H1 (cell line): ENCODE measurements at regions not wholly inside any gene's neighbourhood (a gene's known extent, or its start where the extent isn't known, plus 50 kb on each side); places are given as distances from the start of the nearest gene placed in this dataset.
"Not testable (repeated sequence)": the region's sequence is repeated elsewhere in the genome, so short reads cannot be mapped to it uniquely, and the experiment has no call there.

Experiments
- CTCF ChIA-PET: fragments of 300-600 bp; sonication (Branson Sonifier 250); formaldehyde crosslinking; loops from one replicate; lab custom pipeline; 2021; ENCODE audit not compliant: partially characterized antibody; lab: Charles Lee
- POLR2A ChIA-PET: fragments of 300-600 bp; sonication (Branson Sonifier 250); formaldehyde crosslinking; loops from one replicate; lab custom pipeline; 2021; ENCODE audit warnings: inconsistent platforms; ENCODE audit not compliant: partially characterized antibody; lab: Charles Lee
- DNase-seq, 2 experiments: peaks; one replicate each; pipeline versions ENCODE4 v3.0.0 to v3.0.0-alpha.2; 2010 to 2022; ENCODE audit warnings: low spot score in 2 of 2, low read depth in 1 of 2, mixed read lengths in 1 of 2
- FAIRE-seq: peaks from 2 replicates; lab custom pipeline; 2011; peaks lifted over from hg19 to GRCh38; lab: Jason Lieb, UNC
- H2AFZ ChIP-seq: 2 replicates; pipeline ENCODE4 v1.8.1; 2012; ENCODE audit warnings: low read length, inconsistent platforms
- H2AK5ac ChIP-seq: 2 replicates; pipeline ENCODE4 v1.6.1; 2013; ENCODE audit warnings: low read depth, low read length
- H2BK120ac ChIP-seq: replicated peaks from 2 replicates; pipeline ENCODE3; 2013; ENCODE audit warnings: low read depth, low read length, inconsistent platforms
- H2BK12ac ChIP-seq: 2 replicates; pipeline ENCODE4 v1.6.1; 2013; ENCODE audit warnings: low read depth, low read length
- H2BK15ac ChIP-seq: 2 replicates; pipeline ENCODE4 v1.6.1; 2013; ENCODE audit warnings: low read length
- H2BK20ac ChIP-seq: 2 replicates; pipeline ENCODE4 v1.6.1; 2013; ENCODE audit warnings: low read length
- H2BK5ac ChIP-seq: 2 replicates; pipeline ENCODE4 v1.6.1; 2013; ENCODE audit warnings: low read depth, low read length
- H3K14ac ChIP-seq: 2 replicates; pipeline ENCODE4 v1.6.1; 2013; ENCODE audit warnings: inconsistent platforms; ENCODE audit not compliant: insufficient read length
- H3K18ac ChIP-seq: 2 replicates; pipeline ENCODE4 v1.6.1; 2013; ENCODE audit warnings: low read length; ENCODE audit errors: extremely low read depth
- H3K23ac ChIP-seq: 2 replicates; pipeline ENCODE4 v1.6.1; 2013; ENCODE audit warnings: inconsistent platforms; ENCODE audit not compliant: insufficient read length
- H3K23me2 ChIP-seq: 2 replicates; pipeline ENCODE4 v1.6.1; 2013; ENCODE audit warnings: low read depth, low read length
- H3K27ac ChIP-seq: 2 replicates; pipeline ENCODE4 v1.6.1; 2011; ENCODE audit warnings: low read depth, low read length, inconsistent platforms
- H3K27me3 ChIP-seq, 4 experiments: replicated peaks in 1 of 4; 1 replicate in 1 of 4; 2 replicates in 3 of 4; pipeline versions ENCODE4 v1.6.1 to v1.8.1; 2011 to 2013; ENCODE audit warnings: low read length in 3 of 4, mild to moderate bottlenecking in 3 of 4, inconsistent platforms in 2 of 4, mixed read lengths in 2 of 4, moderate library complexity in 1 of 4; ENCODE audit not compliant: control insufficient read depth in 3 of 4, insufficient read depth in 3 of 4; ENCODE audit errors: extremely low read depth in 1 of 4
- H3K36me3 ChIP-seq, 4 experiments: 2 replicates each; pipeline versions ENCODE4 v1.6.1 to v1.8.1; 2011 to 2013; ENCODE audit warnings: mild to moderate bottlenecking in 4 of 4, low read length in 3 of 4, moderate library complexity in 2 of 4, control low read depth in 1 of 4, inconsistent platforms in 1 of 4; ENCODE audit not compliant: insufficient read depth in 4 of 4, control insufficient read depth in 2 of 4
- H3K4ac ChIP-seq: replicated peaks from 2 replicates; pipeline ENCODE3; 2013; ENCODE audit warnings: low read length, low read depth, mixed read lengths, inconsistent platforms; ENCODE audit not compliant: insufficient read length
- H3K4me1 ChIP-seq, 4 experiments: replicated peaks in 1 of 4; 1 replicate in 1 of 4; 2 replicates in 3 of 4; pipeline versions ENCODE4 v1.6.1 to v1.8.1; 2011 to 2013; ENCODE audit warnings: low read length in 3 of 4, inconsistent platforms in 2 of 4, mixed read lengths in 1 of 4; ENCODE audit not compliant: insufficient read depth in 4 of 4, control insufficient read depth in 3 of 4
- H3K4me2 ChIP-seq, 2 experiments: 2 replicates each; pipeline versions ENCODE4 v1.6.1 to v1.8.1; 2011 to 2013; ENCODE audit warnings: low read depth in 2 of 2, low read length in 2 of 2, control low read depth in 1 of 2, inconsistent platforms in 1 of 2, mild to moderate bottlenecking in 1 of 2; ENCODE audit not compliant: insufficient read depth in 1 of 2
- H3K4me3 ChIP-seq, 4 experiments: fragments of 200-600, 300-600 bp in 1 of 4; sonication (generic), shearing (Covaris generic), sonication (Bioruptor Twin) in 1 of 4; 2 replicates each; pipeline versions ENCODE4 v1.5.1 to v1.8.1; 2011 to 2016; ENCODE audit warnings: low read length in 4 of 4, low read depth in 3 of 4, control low read depth in 2 of 4, inconsistent platforms in 2 of 4, mild to moderate bottlenecking in 2 of 4, mixed read lengths in 1 of 4, moderate library complexity in 1 of 4; ENCODE audit not compliant: insufficient read depth in 2 of 4; ENCODE audit errors: extremely low read depth in 1 of 4
- H3K56ac ChIP-seq: replicated peaks from 2 replicates; pipeline ENCODE3; 2013; ENCODE audit warnings: low read depth, mild to moderate bottlenecking, mixed read lengths, low read length, inconsistent platforms; ENCODE audit not compliant: insufficient read length
- H3K79me1 ChIP-seq: 2 replicates; pipeline ENCODE4 v1.6.1; 2013; ENCODE audit warnings: low read depth, low read length, control low read depth
- H3K79me2 ChIP-seq, 2 experiments: 2 replicates each; pipeline versions ENCODE4 v1.6.1 to v1.8.1; 2012 to 2013; ENCODE audit warnings: low read length in 2 of 2, mild to moderate bottlenecking in 2 of 2, inconsistent platforms in 1 of 2; ENCODE audit not compliant: insufficient read depth in 2 of 2, control insufficient read depth in 1 of 2
- H3K9ac ChIP-seq, 4 experiments: replicated peaks in 1 of 4; 1 replicate in 1 of 4; 2 replicates in 3 of 4; pipeline versions ENCODE4 v1.6.1 to v1.8.1; 2011 to 2013; ENCODE audit warnings: low read depth in 3 of 4, low read length in 3 of 4, control low read depth in 2 of 4, mild to moderate bottlenecking in 2 of 4, moderate library complexity in 2 of 4, inconsistent platforms in 1 of 4; ENCODE audit errors: extremely low read depth in 1 of 4
- H3K9me3 ChIP-seq, 2 experiments: 2 replicates each; pipeline versions ENCODE4 v1.6.1 to v1.8.1; 2012 to 2013; ENCODE audit warnings: mild to moderate bottlenecking in 2 of 2, moderate library complexity in 2 of 2, control low read depth in 1 of 2, inconsistent platforms in 1 of 2, low read depth in 1 of 2, low read length in 1 of 2, mixed read lengths in 1 of 2; ENCODE audit not compliant: insufficient read depth in 2 of 2
- H4K20me1 ChIP-seq, 2 experiments: replicated peaks in 1 of 2; 2 replicates each; pipeline versions ENCODE3 to v1.8.1; 2011 to 2013; ENCODE audit warnings: inconsistent platforms in 2 of 2, low read length in 2 of 2, mild to moderate bottlenecking in 1 of 2; ENCODE audit not compliant: insufficient read depth in 2 of 2, control insufficient read depth in 1 of 2
- H4K5ac ChIP-seq: 2 replicates; pipeline ENCODE4 v1.6.1; 2013; ENCODE audit warnings: low read length, low read depth, mixed read lengths, inconsistent platforms; ENCODE audit not compliant: insufficient read length
- H4K8ac ChIP-seq: 2 replicates; pipeline ENCODE4 v1.8.0; 2013; ENCODE audit warnings: mild to moderate bottlenecking, moderate library complexity, low read length, inconsistent platforms; ENCODE audit not compliant: insufficient read depth; ENCODE audit errors: extremely low read depth
- H4K91ac ChIP-seq: replicated peaks from 2 replicates; pipeline ENCODE3; 2013; ENCODE audit warnings: low read length, mixed read lengths, inconsistent platforms; ENCODE audit not compliant: insufficient read length
- WGBS, 2 experiments: shearing (Covaris generic) in 1 of 2; methylation state at CpG; one replicate each; pipeline versions ENCODE4 v1.1.6 to v1.1.7; 2013 to 2015; ENCODE audit warnings: low lambda C conversion rate in 2 of 2, mixed read lengths in 2 of 2, inconsistent platforms in 1 of 2, low coverage in 1 of 2, missing lambda C conversion rate in 1 of 2; ENCODE audit not compliant: insufficient replicate concordance in 2 of 2, insufficient coverage in 1 of 2, insufficient read length in 1 of 2; ENCODE audit errors: extremely low coverage in 1 of 2, missing lambda C conversion rate in 1 of 2; 5-methylcytosine and 5-hydroxymethylcytosine counted together

- H3K27me3 ChIP-seq, H3K23me2 ChIP-seq, H3K23ac ChIP-seq, H3K27ac ChIP-seq, POLR2A ChIA-PET, H3K4me1 ChIP-seq, H2BK120ac ChIP-seq, H4K5ac ChIP-seq, H3K18ac ChIP-seq, H2BK20ac ChIP-seq, H3K79me2 ChIP-seq, H3K4me2 ChIP-seq, H3K14ac ChIP-seq, H3K56ac ChIP-seq, H2AFZ ChIP-seq, DNase-seq, H2AK5ac ChIP-seq, H3K4me3 ChIP-seq, CTCF ChIA-PET, H3K79me1 ChIP-seq, H4K91ac ChIP-seq, H2BK5ac ChIP-seq, H2BK12ac ChIP-seq, H2BK15ac ChIP-seq, H3K4ac ChIP-seq, H4K8ac ChIP-seq, H3K9ac ChIP-seq, H4K20me1 ChIP-seq, FAIRE-seq, H3K9me3 ChIP-seq, H3K36me3 ChIP-seq: not testable (repeated sequence)
- 100% methylated on average over 3 of the region's 17 CpGs; no CpG with 5 or more reads in 1 of the 2 experiments for WGBS, 2 experiments
Measured at GRCh38 chr7:76965731-76966548, 66.2 kb downstream of the SPDYE17 start.

- H2BK120ac ChIP-seq, H2AK5ac ChIP-seq, DNase-seq, FAIRE-seq, H3K23ac ChIP-seq, H3K9me3 ChIP-seq, H3K14ac ChIP-seq, H3K36me3 ChIP-seq, H4K20me1 ChIP-seq, POLR2A ChIA-PET, H2BK12ac ChIP-seq, H3K27me3 ChIP-seq, H4K8ac ChIP-seq, H3K79me2 ChIP-seq, H3K56ac ChIP-seq, H4K91ac ChIP-seq, H2BK15ac ChIP-seq, H2AFZ ChIP-seq, H3K27ac ChIP-seq, H2BK5ac ChIP-seq, H3K9ac ChIP-seq, CTCF ChIA-PET, H3K23me2 ChIP-seq, H3K79me1 ChIP-seq, H3K4ac ChIP-seq, H2BK20ac ChIP-seq, H3K18ac ChIP-seq, H3K4me3 ChIP-seq, H3K4me1 ChIP-seq, H3K4me2 ChIP-seq, H4K5ac ChIP-seq: not testable (repeated sequence)
- no CpG with 5 or more reads among the region's 8 CpGs for WGBS, 2 experiments
Measured at GRCh38 chr7:76964050-76964449, 68.1 kb downstream of the SPDYE17 start.
